Heart right ventricle (tissue), 16 donors: ENCODE measurements at regions not wholly inside any gene's neighbourhood (a gene's known extent, or its start where the extent isn't known, plus 50 kb on each side); places are given as distances from the start of the nearest gene placed in this dataset.

Experiments used
- ATAC-seq, 8 donors: fragments of 200-7000 bp; cut with Tn5 transposase; one replicate each; pipeline ENCODE4 v1.9.1; 2020; ENCODE audit warnings: mild to moderate bottlenecking in 8 of 8, moderate library complexity in 8 of 8, moderate number of reproducible peaks in 1 of 8
- DNase-seq, 2 donors: peaks; one replicate each; pipeline ENCODE4 v3.0.0-alpha.2; 2020
- H3K27ac ChIP-seq, 10 donors: fragments of 200-600 bp; sonication (generic) in 2 of 10; one replicate each; pipeline versions ENCODE4 v1.5.0 to v1.8.0; 2020 to 2022; ENCODE audit warnings: mild to moderate bottlenecking in 3 of 10
- H3K27me3 ChIP-seq, 7 donors: fragments of 200-600 bp; one replicate each; pipeline ENCODE4 v1.8.0; 2021 to 2022; ENCODE audit warnings: mild to moderate bottlenecking in 2 of 7
- H3K36me3 ChIP-seq, 9 donors: fragments of 200-600 bp; sonication (generic) in 1 of 9; one replicate each; pipeline versions ENCODE4 v1.5.0 to v1.8.0; 2020 to 2022; ENCODE audit warnings: mild to moderate bottlenecking in 2 of 9
- H3K4me1 ChIP-seq, 9 donors: fragments of 200-600 bp; sonication (generic) in 1 of 9; one replicate each; pipeline versions ENCODE4 v1.5.0 to v1.8.0; 2020 to 2022; ENCODE audit warnings: mild to moderate bottlenecking in 4 of 9
- H3K4me3 ChIP-seq, 10 donors: fragments of 200-600 bp; sonication (generic) in 2 of 10; one replicate each; pipeline versions ENCODE4 v1.5.0 to v1.8.0; 2020 to 2022; ENCODE audit warnings: mild to moderate bottlenecking in 7 of 10, moderate library complexity in 2 of 10
- H3K9me3 ChIP-seq, 11 donors: fragments of 200-600 bp in 10 of 11; sonication (generic) in 2 of 11; one replicate each; pipeline versions ENCODE4 v1.5.0 to v1.8.0; 2013 to 2022; ENCODE audit warnings: mild to moderate bottlenecking in 2 of 11, control low read depth in 1 of 11, moderate library complexity in 1 of 11
- CTCF ChIP-seq, 9 donors: fragments of 200-600 bp; sonication (generic) in 2 of 9; IDR thresholded peaks; one replicate each; pipeline versions ENCODE4 v1.5.0 to v1.8.0; 2021 to 2022; ENCODE audit warnings: antibody characterized with exemption in 9 of 9, mild to moderate bottlenecking in 5 of 9, moderate library complexity in 1 of 9
- WGBS, 2 donors: extraction: QIAGEN DNeasy Blood & Tissue Kit; methylation state at CpG; one replicate each; pipeline ENCODE4 v1.1.7; 2013; ENCODE audit warnings: inconsistent platforms in 1 of 2; 5-methylcytosine and 5-hydroxymethylcytosine counted together
- intact Hi-C, 10 donors: fragments of 100-400 bp; cut with DNase I; formaldehyde crosslinking; loops; one replicate each; pipeline versions ENCODE4 v1.11.1 to v1.14.2; 2022
- donor health status: Arrhythmogenic right ventricular cardiomyopathy.
- donor health status: ischemic (EF 13 %, LVEDD 7.1; RV severe dilation, severe dysfunction).
- donor health status: healthy with polysubstance abuse.
- donor health status: DM: no; HTN: yes; CAD: no.
- donor health status: DM: no; HTN: no; CAD: no.
- donor health status: ischemic (EF 25% LVEDD 6.9; RV normal size, moderate dysfunction).
- donor health status: ischemic (EF 25% LVEDD 5.7; RV mildly dilated, moderate dysfunction).
- donor health status: healthy.
- donor health status: DM: yes; HTN: yes; CAD: no.
- donor health status: Ischemic cardiomyopathy.
- donor health status: ischemic (EF 35%, LVEDD 5.7; RV mildly dilated, moderate dysfunction).
- donor health status: nonischemic (EF 11% LVEDD 7.7; RV severe dilation, severe dysfunction).
- donor health status: DM: yes; HTN: yes; CAD: no.
- donor health status: PGD.
- donor health status: ischemic (EF 29% LVEDD 5.4; RV normal size, mild dysfunction).
- donor health status: nonischemic (EF 23%, LVEDD 6.1; RV moderate dilation, normal function).

DNA sequence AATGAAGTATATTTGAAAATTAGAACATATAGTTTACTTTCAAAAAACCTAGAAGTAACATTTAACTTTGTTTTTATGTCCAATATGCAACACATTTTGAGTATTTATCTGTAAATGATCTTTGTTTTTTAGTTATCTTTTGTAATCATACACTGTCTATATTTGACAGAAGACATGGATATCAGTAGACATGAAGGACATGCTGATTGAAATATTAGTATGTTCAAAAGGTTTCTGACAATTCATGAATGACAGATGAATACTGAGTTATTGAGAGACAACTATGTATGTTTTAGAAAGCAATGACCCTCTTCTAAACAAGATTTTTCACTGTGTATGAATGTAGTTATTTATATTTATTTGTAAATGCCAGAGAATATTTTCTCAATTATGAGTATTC, 215.6 kb upstream of the TMEFF2 start:
- peaks cover 0 to 9% (median 0%) of the 10 kb centered on the region in 7 donors for H3K27me3 ChIP-seq
- ATAC-seq, result no peak
- no peak for DNase-seq
- no peaks in the 10 kb centered on the region for H3K4me1 ChIP-seq
- intact Hi-C loops, result no loop called here
- no peaks in the 10 kb centered on the region for H3K36me3 ChIP-seq
- no peak overlapping the region for H3K4me3 ChIP-seq
- H3K9me3 ChIP-seq, result peaks cover 0 to 17% (median 0%) of the 10 kb centered on the region in 11 donors
- no peak for TF ChIP-seq CTCF (IDR thresholded peaks at IDR 0.05)
- H3K27ac ChIP-seq, result no peak overlapping the region

GRCh38 chr2:192407692-192408091, 213.0 kb upstream of the TMEFF2 start:
- Histone ChIP-seq H3K4me1 (no peaks in the 10 kb centered on the region), H3K4me3 (no peak overlapping the region), H3K36me3 (no peaks in the 10 kb centered on the region), H3K9me3 (no peaks in the 10 kb centered on the region), H3K27me3 (peaks cover 0 to 9% (median 0%) of the 10 kb centered on the region in 7 donors), H3K27ac (no peak overlapping the region)
- WGBS, 2 donors, result 67 to 69% methylated on average over 5 of the region's 5 CpGs
- no peak for DNase-seq
- no peak for ATAC-seq
- intact Hi-C loops, result no loop called here
- no peak for TF ChIP-seq CTCF (IDR thresholded peaks at IDR 0.05)

GRCh38 chr2:192398236-192398635, 203.5 kb upstream of the TMEFF2 start:
- Histone ChIP-seq H3K36me3 (no peaks in the 10 kb centered on the region), H3K9me3 (peaks cover 0 to 19% (median 4%) of the 10 kb centered on the region in 11 donors), H3K27me3 (no peaks in the 10 kb centered on the region), H3K4me1 (no peaks in the 10 kb centered on the region), H3K4me3 (no peak overlapping the region), H3K27ac (no peak overlapping the region)
- 82 to 83% methylated on average over 6 of the region's 6 CpGs for WGBS, 2 donors
- intact Hi-C loops, result no loop called here
- no peak for TF ChIP-seq CTCF (IDR thresholded peaks at IDR 0.05)
- ATAC-seq (no peak), DNase-seq (no peak)

DNA sequence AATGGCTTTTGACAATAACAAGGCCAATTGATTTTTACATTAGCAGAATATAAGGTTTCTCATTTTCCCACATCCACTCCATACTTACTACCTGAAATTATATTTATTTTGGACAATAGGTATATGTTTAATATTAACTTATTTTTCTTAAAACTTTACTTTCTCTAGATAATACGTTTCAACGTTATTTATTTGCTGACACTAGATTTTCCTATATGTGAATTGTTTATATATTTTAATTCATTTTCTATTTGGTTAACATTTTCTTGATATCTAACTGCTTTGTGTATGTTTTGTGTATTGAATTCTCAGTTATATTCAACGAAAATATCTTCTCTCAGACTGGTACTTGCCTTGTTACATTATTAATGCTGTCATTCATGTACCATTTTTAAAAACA, 199.9 kb upstream of the TMEFF2 start:
- Histone ChIP-seq H3K27me3 (no peaks in the 10 kb centered on the region), H3K4me1 (no peaks in the 10 kb centered on the region), H3K27ac (no peak overlapping the region), H3K9me3 (peaks cover 0 to 19% (median 4%) of the 10 kb centered on the region in 11 donors), H3K4me3 (no peak overlapping the region), H3K36me3 (no peaks in the 10 kb centered on the region)
- TF ChIP-seq CTCF (IDR thresholded peaks at IDR 0.05), result no peak
- intact Hi-C loops, result no loop called here
- DNase-seq, result no peak
- no peak for ATAC-seq
- WGBS, 2 donors, result 88 to 91% methylated on average over 3 of the region's 3 CpGs

GRCh38 chr2:192391041-192391440, 196.3 kb upstream of the TMEFF2 start:
- intact Hi-C loops, result no loop called here
- no peaks in the 10 kb centered on the region for H3K27me3 ChIP-seq
- ATAC-seq, result no peak
- H3K36me3 ChIP-seq, result no peaks in the 10 kb centered on the region
- TF ChIP-seq CTCF (IDR thresholded peaks at IDR 0.05), result no peak
- H3K4me3 ChIP-seq, result no peak overlapping the region
- DNase-seq, result no peak
- no peaks in the 10 kb centered on the region for H3K4me1 ChIP-seq
- H3K27ac ChIP-seq, result no peak overlapping the region
- peaks cover 0 to 3% (median 0%) of the 10 kb centered on the region in 11 donors for H3K9me3 ChIP-seq
